ENCODE measurements at regions not wholly inside any gene's neighbourhood (a gene's known extent, or its start where the extent isn't known, plus 50 kb on each side); places are given as distances from the start of the nearest gene placed in this dataset.

GRCh38 chr2:60676706-60677330, 79.2 kb upstream of the PAPOLG start:
- Histone ChIP-seq H3K9me3 (ENCODE audit: low read depth, low read length) (no peaks in the 10 kb centered on the region), H3K4me3 (ENCODE audit: insufficient read depth, low read length) (no peak overlapping the region), H3K4me1 (ENCODE audit: insufficient read depth, low read length) (no peaks in the 10 kb centered on the region), H3K27ac (ENCODE audit: low read depth, low read length) (no peak overlapping the region), H3K27me3 (ENCODE audit: insufficient read depth, low read length) (peaks cover 5% of the 10 kb centered on the region), H2AFZ (ENCODE audit: low read length) (no peak overlapping the region), H4K20me1 (ENCODE audit: insufficient read depth, low read length) (no peaks in the 10 kb centered on the region), H3K79me2 (ENCODE audit: insufficient read depth, low read length) (no peaks in the 10 kb centered on the region), H3K4me2 (ENCODE audit: insufficient read depth, low read length) (no peak overlapping the region), H3K36me3 (ENCODE audit: insufficient read depth, low read length) (no peaks in the 10 kb centered on the region)
- no peak for DNase-seq (ENCODE audit: insufficient read length, low spot score, missing footprints)
- TF ChIP-seq CTCF (IDR thresholded peaks at IDR 0.05; ENCODE audit: extremely low read depth, low read depth, low read length), result no peak

- Histone ChIP-seq H4K20me1 (ENCODE audit: insufficient read depth, low read length) (no peaks in the 10 kb centered on the region), H3K4me3 (ENCODE audit: insufficient read depth, low read length) (no peak overlapping the region), H3K27me3 (ENCODE audit: insufficient read depth, low read length) (peaks cover 5% of the 10 kb centered on the region), H3K79me2 (ENCODE audit: insufficient read depth, low read length) (no peaks in the 10 kb centered on the region), H3K27ac (ENCODE audit: low read depth, low read length) (no peak overlapping the region), H3K4me1 (ENCODE audit: insufficient read depth, low read length) (no peaks in the 10 kb centered on the region), H3K36me3 (ENCODE audit: insufficient read depth, low read length) (no peaks in the 10 kb centered on the region), H3K4me2 (ENCODE audit: insufficient read depth, low read length) (no peak overlapping the region), H3K9me3 (ENCODE audit: low read depth, low read length) (no peaks in the 10 kb centered on the region), H2AFZ (ENCODE audit: low read length) (no peak overlapping the region)
- no peak for TF ChIP-seq CTCF (IDR thresholded peaks at IDR 0.05; ENCODE audit: extremely low read depth, low read depth, low read length)
- DNase-seq (ENCODE audit: insufficient read length, low spot score, missing footprints), result no peak
These were observed 78.7 kb upstream of the PAPOLG start for GRCh38 chr2:60677356-60677755.

GRCh38 chr2:60678551-60678950, 77.5 kb upstream of the PAPOLG start:
- no peaks in the 10 kb centered on the region for H3K4me1 ChIP-seq (ENCODE audit: insufficient read depth, low read length)
- H4K20me1 ChIP-seq (ENCODE audit: insufficient read depth, low read length), result no peaks in the 10 kb centered on the region
- H3K79me2 ChIP-seq (ENCODE audit: insufficient read depth, low read length), result no peaks in the 10 kb centered on the region
- no peak overlapping the region for H3K27ac ChIP-seq (ENCODE audit: low read depth, low read length)
- H3K4me2 ChIP-seq (ENCODE audit: insufficient read depth, low read length), result no peak overlapping the region
- H2AFZ ChIP-seq (ENCODE audit: low read length), result no peak overlapping the region
- no peaks in the 10 kb centered on the region for H3K9me3 ChIP-seq (ENCODE audit: low read depth, low read length)
- no peak for TF ChIP-seq CTCF (IDR thresholded peaks at IDR 0.05; ENCODE audit: extremely low read depth, low read depth, low read length)
- H3K4me3 ChIP-seq (ENCODE audit: insufficient read depth, low read length), result no peak overlapping the region
- no peak for DNase-seq (ENCODE audit: insufficient read length, low spot score, missing footprints)
- H3K36me3 ChIP-seq (ENCODE audit: insufficient read depth, low read length), result no peaks in the 10 kb centered on the region
- H3K27me3 ChIP-seq (ENCODE audit: insufficient read depth, low read length), result peaks cover 5% of the 10 kb centered on the region

GRCh38 chr2:60679036-60679780, 76.9 kb upstream of the PAPOLG start:
- no peak overlapping the region for H3K27ac ChIP-seq (ENCODE audit: low read depth, low read length)
- H3K79me2 ChIP-seq (ENCODE audit: insufficient read depth, low read length), result no peaks in the 10 kb centered on the region
- H2AFZ ChIP-seq (ENCODE audit: low read length), result no peak overlapping the region
- no peaks in the 10 kb centered on the region for H3K4me1 ChIP-seq (ENCODE audit: insufficient read depth, low read length)
- no peak overlapping the region for H3K4me2 ChIP-seq (ENCODE audit: insufficient read depth, low read length)
- H3K36me3 ChIP-seq (ENCODE audit: insufficient read depth, low read length), result no peaks in the 10 kb centered on the region
- peaks cover 5% of the 10 kb centered on the region for H3K27me3 ChIP-seq (ENCODE audit: insufficient read depth, low read length)
- H4K20me1 ChIP-seq (ENCODE audit: insufficient read depth, low read length), result no peaks in the 10 kb centered on the region
- TF ChIP-seq CTCF (IDR thresholded peaks at IDR 0.05; ENCODE audit: extremely low read depth, low read depth, low read length), result no peak
- DNase-seq (ENCODE audit: insufficient read length, low spot score, missing footprints), result no peak
- H3K9me3 ChIP-seq (ENCODE audit: low read depth, low read length), result no peaks in the 10 kb centered on the region
- H3K4me3 ChIP-seq (ENCODE audit: insufficient read depth, low read length), result no peak overlapping the region

Data from osteoblast (primary cell).